Keratinocyte (primary cell): ENCODE measurements at regions not wholly inside any gene's neighbourhood (a gene's known extent, or its start where the extent isn't known, plus 50 kb on each side); places are given as distances from the start of the nearest gene placed in this dataset.

Source experiments
- DNase-seq: peaks from one replicate; pipeline ENCODE4 v3.0.0-alpha.2; 2011; ENCODE audit warnings: low read depth, missing footprints, low spot score
- FAIRE-seq: peaks from 2 replicates; lab custom pipeline; 2011; peaks lifted over from hg19 to GRCh38; lab: Jason Lieb, UNC
- H2AFZ ChIP-seq: 2 replicates; pipeline ENCODE4 v1.6.0; 2012; ENCODE audit warnings: low read length, control low read depth, inconsistent platforms; ENCODE audit not compliant: control insufficient read depth
- H3K27ac ChIP-seq: 2 replicates; pipeline ENCODE4 v1.5.1; 2011; ENCODE audit warnings: low read length; ENCODE audit not compliant: control insufficient read depth, insufficient read depth
- H3K27me3 ChIP-seq: 3 replicates; pipeline ENCODE4 v1.6.0; 2011; ENCODE audit warnings: low read length; ENCODE audit not compliant: control insufficient read depth, insufficient read depth; ENCODE audit errors: extremely low read depth
- H3K36me3 ChIP-seq, 2 experiments: 2 replicates in 1 of 2; 3 replicates in 1 of 2; pipeline ENCODE4 v1.5.1; 2011; ENCODE audit warnings: low read length in 2 of 2, mild to moderate bottlenecking in 1 of 2; ENCODE audit not compliant: control insufficient read depth in 2 of 2, insufficient read depth in 2 of 2; ENCODE audit errors: extremely low read depth in 1 of 2
- H3K4me1 ChIP-seq: 3 replicates; pipeline ENCODE4 v1.5.1; 2011; ENCODE audit warnings: low read length; ENCODE audit not compliant: control insufficient read depth, insufficient read depth; ENCODE audit errors: extremely low read depth
- H3K4me2 ChIP-seq: 3 replicates; pipeline ENCODE4 v1.6.0; 2011; ENCODE audit warnings: low read depth, low read length; ENCODE audit not compliant: control insufficient read depth, insufficient read depth; ENCODE audit errors: extremely low read depth
- H3K4me3 ChIP-seq, 3 experiments: fragments of 200-600 bp in 1 of 3; sonication (generic) in 1 of 3; 2 replicates in 2 of 3; 3 replicates in 1 of 3; pipeline ENCODE4 v1.5.1; 2011 to 2016; ENCODE audit warnings: low read length in 3 of 3, mild to moderate bottlenecking in 3 of 3, control low read depth in 2 of 3, inconsistent platforms in 1 of 3, low read depth in 1 of 3, mixed read lengths in 1 of 3, mixed run types in 1 of 3, moderate library complexity in 1 of 3; ENCODE audit not compliant: control insufficient read depth in 2 of 3, insufficient read depth in 2 of 3; ENCODE audit errors: extremely low read depth in 1 of 3
- H3K79me2 ChIP-seq: 2 replicates; pipeline ENCODE4 v1.6.0; 2012; ENCODE audit warnings: low read length; ENCODE audit not compliant: control insufficient read depth, insufficient read depth
- H3K9ac ChIP-seq: 3 replicates; pipeline ENCODE4 v1.6.0; 2011; ENCODE audit warnings: low read length; ENCODE audit not compliant: control insufficient read depth, insufficient read depth; ENCODE audit errors: extremely low read depth
- H3K9me1 ChIP-seq: 3 replicates; pipeline ENCODE4 v1.6.0; 2011; ENCODE audit warnings: low read length; ENCODE audit not compliant: control insufficient read depth, insufficient read depth; ENCODE audit errors: extremely low read depth
- H3K9me3 ChIP-seq: 2 replicates; pipeline ENCODE4 v1.5.1; 2012; ENCODE audit warnings: low read depth, low read length; ENCODE audit not compliant: control insufficient read depth
- H4K20me1 ChIP-seq: 3 replicates; pipeline ENCODE4 v1.6.0; 2011; ENCODE audit warnings: low read length; ENCODE audit not compliant: control insufficient read depth, insufficient read depth; ENCODE audit errors: extremely low read depth
- CTCF ChIP-seq, 3 experiments: IDR thresholded peaks in 1 of 3; conservative IDR thresholded peaks in 1 of 3; optimal IDR thresholded peaks in 1 of 3; 2 replicates in 2 of 3; 3 replicates in 1 of 3; pipeline versions ENCODE3 to v1.5.1; 2011; ENCODE audit warnings: low read length in 3 of 3, mild to moderate bottlenecking in 3 of 3, moderate library complexity in 2 of 3, control low read depth in 1 of 3, inconsistent platforms in 1 of 3; ENCODE audit not compliant: insufficient read depth in 2 of 3; ENCODE audit errors: extremely low read depth in 1 of 3
- EZH2 ChIP-seq: IDR thresholded peaks from one replicate; pipeline ENCODE4 v1.6.1; 2012; ENCODE audit warnings: inconsistent platforms, mild to moderate bottlenecking, low read length, moderate library complexity
- dilution Hi-C: fragments of 300-500 bp; cut with MboI; formaldehyde crosslinking; loops from one replicate; pipeline ENCODE4 v1.7.0; 2020; ENCODE audit warnings: low sequenced_read_pairs; ENCODE audit not compliant: extremely low pct_ligation_motif_present

- Histone ChIP-seq H3K79me2 (no peaks in the 10 kb centered on the region), H3K27ac (no peak overlapping the region), H3K4me1 (no peaks in the 10 kb centered on the region), H3K9me3 (no peaks in the 10 kb centered on the region), H3K36me3 (no peaks in the 10 kb centered on the region), H3K27me3 (no peaks in the 10 kb centered on the region), H3K4me3 (no peak overlapping the region), H2AFZ (no peak overlapping the region), H3K9ac (no peak overlapping the region), H4K20me1 (no peaks in the 10 kb centered on the region), H3K9me1 (no peaks in the 10 kb centered on the region), H3K4me2 (no peak overlapping the region)
- dilution Hi-C loops: no loop called here
- no peak for DNase-seq
- FAIRE-seq: no peak
- TF ChIP-seq CTCF (optimal IDR thresholded peaks at IDR 0.05 in 1 of 3, IDR thresholded peaks at IDR 0.05 in 1 of 3, conservative IDR thresholded peaks at IDR 0.05 in 1 of 3; ENCODE audit: extremely low read depth in 1 of 3, insufficient read depth in 2 of 3, low read length in 3 of 3) (no peak), EZH2 (no peak)
Observed at GRCh38 chr18:56226025-56226424, 412.4 kb downstream of the TXNL1 start.

- H3K4me2 ChIP-seq: no peak overlapping the region
- no peak overlapping the region for H2AFZ ChIP-seq
- no peak overlapping the region for H3K27ac ChIP-seq
- no peaks in the 10 kb centered on the region for H3K4me1 ChIP-seq
- H3K9ac ChIP-seq: no peak overlapping the region
- dilution Hi-C loops: no loop called here
- H3K27me3 ChIP-seq: no peaks in the 10 kb centered on the region
- FAIRE-seq (no peak), DNase-seq (no peak)
- H3K9me3 ChIP-seq: no peaks in the 10 kb centered on the region
- no peaks in the 10 kb centered on the region for H3K36me3 ChIP-seq
- no peaks in the 10 kb centered on the region for H4K20me1 ChIP-seq
- no peaks in the 10 kb centered on the region for H3K9me1 ChIP-seq
- no peak overlapping the region for H3K4me3 ChIP-seq
- TF ChIP-seq CTCF (optimal IDR thresholded peaks at IDR 0.05 in 1 of 3, IDR thresholded peaks at IDR 0.05 in 1 of 3, conservative IDR thresholded peaks at IDR 0.05 in 1 of 3; ENCODE audit: extremely low read depth in 1 of 3, insufficient read depth in 2 of 3, low read length in 3 of 3) (no peak), EZH2 (no peak)
- no peaks in the 10 kb centered on the region for H3K79me2 ChIP-seq
Observed at GRCh38 chr18:56224669-56225561, 413.5 kb downstream of the TXNL1 start.
